C1 segment of cervical spinal cord (tissue), 14 donors: ENCODE measurements at regions not wholly inside any gene's neighbourhood (a gene's known extent, or its start where the extent isn't known, plus 50 kb on each side); places are given as distances from the start of the nearest gene placed in this dataset.

Experiments
- DNase-seq, 14 donors: peaks; one replicate each; lab custom pipeline; 2025; lab: John Stamatoyannopoulos, UW

DNA sequence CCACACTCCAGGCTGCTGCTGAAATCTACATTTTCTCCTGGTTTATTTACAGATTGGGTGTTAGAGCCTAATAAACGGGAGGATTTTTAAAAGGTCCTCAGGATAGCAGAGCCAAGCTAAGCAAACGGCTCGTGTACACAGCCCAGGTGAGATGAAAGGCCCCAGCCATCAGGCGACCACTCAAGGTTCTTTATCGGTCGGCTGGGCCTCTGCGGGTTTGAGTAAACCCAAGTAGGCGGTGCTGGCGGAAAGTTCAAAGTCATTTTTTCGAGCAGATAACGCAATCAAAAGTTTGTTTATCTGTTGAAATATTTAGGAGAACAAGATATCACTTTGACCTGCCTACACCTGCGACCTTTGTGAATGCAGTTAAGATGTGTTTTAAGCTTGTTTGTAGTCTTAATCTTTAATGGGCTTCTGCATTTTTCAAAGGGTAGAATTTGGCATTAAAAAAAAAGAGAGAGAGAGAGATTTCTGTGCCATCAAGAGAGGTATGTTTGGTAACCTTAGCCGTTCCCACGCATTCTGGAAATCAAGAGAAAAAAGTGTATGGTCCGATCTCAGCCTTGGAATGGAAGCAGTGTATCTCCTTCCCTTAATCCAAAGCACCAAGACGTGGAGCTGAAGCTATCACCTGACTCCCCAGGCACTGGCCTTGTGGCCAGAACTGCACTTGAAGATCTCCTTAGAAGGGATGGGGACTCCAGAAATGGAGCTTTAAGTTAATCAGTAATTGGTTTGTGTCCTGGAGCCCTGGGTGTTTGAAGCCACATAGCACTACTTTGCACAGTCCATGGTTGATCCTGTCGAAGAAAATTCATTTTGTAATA is 301.7 kb upstream of the IRX5 start:
- no peak for DNase-seq

DNA sequence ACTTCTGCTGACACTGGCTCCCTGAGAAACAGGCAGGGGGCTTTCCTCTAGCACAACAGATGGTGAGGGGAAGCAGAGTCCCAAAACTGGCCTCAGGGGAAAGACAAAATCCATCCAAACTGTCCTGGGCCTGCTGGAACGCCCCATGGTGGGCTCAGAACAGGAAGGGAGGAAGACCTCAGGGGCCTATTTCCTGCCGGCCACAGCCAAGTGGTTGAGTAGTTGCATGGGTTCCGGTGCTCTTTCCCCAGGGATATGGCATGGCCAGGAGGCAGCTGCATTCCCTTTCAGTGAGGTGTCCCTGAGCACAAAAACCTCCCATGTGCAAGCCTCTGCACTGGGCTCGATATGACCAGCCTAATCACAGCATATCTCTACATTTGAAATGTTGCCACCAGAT is 303.0 kb upstream of the IRX5 start:
- DNase-seq: no peak

DNA sequence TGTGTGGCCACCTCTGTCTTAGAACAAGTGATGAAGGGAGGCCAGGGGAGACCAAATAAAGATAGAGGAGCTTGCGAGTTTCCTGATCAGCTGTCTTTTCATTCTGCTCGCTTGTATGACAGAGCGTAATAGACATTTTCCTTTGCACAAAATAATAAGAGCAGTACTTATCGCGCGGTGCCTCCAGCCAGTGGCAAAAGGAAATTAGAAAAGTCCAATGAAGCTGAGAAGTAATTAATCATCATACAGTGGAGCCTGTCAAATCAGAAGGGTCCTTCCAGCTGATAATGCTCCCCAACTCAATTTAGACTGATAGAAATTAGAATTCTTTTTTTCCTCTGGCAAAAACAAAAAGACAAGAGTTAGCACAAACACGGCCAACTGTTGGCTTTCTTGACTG is 307.0 kb upstream of the IRX5 start:
- DNase-seq: no peak

DNA sequence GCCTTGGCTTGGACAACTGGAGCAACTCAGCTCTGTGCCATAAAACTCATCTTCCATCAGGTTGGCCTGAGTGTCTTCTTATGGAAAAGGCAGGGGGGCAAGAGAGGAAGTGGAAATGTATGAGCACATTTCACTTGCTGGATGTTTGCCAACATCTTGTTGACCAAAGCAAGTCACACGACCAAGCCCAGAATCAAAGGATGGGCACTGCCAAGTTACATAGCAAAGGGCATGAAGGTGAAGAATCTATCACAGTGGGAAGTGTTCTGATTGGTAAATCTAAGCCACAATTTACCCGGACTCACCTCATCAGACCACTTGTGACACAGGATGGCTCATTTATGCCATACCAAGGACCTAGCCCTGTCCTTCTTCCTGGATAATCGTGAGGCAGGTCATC is 310.5 kb upstream of the IRX5 start:
- no peak for DNase-seq

DNA sequence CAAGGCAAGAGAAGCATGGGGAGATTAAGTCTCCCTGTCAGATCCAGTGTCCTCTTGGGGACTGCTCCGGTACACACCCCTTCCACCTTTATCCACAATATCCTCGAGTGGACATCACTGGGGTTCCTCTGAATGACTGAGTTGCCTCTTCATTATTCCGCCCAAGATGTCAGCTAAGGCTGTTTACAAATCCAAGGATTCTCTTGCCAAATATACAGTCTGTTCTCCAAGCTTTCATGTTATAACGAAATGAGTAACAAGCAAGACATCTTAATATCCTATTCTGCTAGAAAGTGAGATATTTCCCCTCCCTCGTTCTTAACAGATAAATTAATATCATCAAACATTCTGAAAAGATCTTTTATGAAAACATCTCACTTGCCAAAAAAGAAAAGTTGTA is 314.1 kb upstream of the IRX5 start:
- DNase-seq: no peak

DNA sequence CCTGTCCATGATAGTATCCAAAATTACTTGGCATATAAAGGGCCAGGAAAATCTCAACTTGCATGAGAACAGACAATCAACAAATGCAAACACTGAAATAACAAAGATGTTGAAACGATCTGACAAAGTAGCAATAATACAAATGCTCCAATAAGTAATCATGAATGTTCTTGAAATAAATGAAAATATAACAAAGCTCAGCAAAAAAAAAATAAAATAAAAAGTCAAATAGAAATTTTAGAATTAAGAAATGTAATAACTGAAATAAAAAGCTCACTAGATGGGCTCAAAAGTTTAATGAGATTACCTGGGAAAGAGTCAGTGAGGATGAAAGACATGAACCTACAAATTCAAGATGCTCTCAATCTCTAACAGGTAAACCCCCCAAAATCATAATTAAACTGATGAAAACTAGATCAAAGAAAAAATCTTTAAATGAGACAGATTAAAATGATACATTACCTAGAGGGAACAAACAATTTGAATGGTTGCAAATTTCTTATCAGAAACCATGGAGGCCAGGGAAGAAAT is 319.0 kb upstream of the IRX3 start:
- no peak for DNase-seq

DNA sequence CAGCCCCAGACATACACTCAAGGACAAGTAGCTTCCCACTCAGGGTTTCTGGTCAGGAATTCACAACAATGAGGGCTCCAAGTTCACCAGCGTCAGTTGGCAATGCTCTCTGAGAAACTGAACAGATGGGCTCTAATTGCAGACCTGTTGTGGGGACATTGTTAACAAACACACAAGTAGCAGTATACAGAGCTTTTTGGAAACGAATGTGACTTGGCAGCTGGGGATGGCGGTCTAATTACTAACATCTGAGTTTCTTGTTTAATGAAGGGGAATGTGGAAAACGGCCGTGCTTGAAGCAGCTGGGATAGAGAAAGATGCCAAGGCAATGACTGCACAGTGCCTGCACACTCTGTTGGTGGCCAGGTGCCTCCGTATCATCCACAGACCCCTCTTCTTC is 316.1 kb upstream of the IRX3 start:
- DNase-seq: no peak

DNA sequence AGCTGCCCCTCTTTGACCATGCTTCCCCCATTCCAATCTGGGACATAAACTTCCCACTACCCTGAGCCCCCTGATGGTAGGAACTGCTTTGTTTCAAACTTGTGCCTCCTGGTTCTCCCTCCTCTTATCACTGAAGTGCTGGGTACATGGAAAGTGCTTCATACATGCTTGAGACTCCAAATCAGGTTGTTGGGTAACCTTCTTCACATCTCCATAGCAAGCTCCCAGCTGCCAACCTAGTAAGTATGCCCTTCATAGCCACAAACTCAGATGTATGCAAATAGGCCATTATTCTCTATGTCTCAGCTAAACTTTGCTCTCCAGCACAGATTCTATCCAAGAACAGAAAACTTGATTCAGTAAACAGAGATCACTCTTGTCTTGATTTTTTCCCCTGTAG is 310.6 kb upstream of the IRX3 start:
- no peak for DNase-seq

DNA sequence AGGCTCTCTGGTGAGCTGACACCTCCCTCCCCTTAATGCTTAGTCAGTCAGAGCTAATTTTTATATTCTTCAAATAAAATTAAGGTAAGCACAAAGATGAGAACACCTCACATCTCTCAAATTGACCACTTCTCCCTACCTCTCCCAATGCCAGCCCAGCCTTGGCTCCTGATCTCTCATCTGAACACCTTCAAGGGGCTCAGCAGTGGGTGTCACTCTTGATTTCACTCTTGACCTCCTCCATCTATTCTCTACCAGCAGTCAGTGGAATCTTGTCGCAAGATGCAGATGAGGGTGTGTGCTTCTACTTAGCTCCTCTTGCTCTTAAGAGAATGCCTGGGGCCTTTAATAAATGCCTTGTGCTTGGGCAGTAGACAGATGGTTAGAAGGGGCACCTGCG is 309.0 kb upstream of the IRX3 start:
- no peak for DNase-seq

DNA sequence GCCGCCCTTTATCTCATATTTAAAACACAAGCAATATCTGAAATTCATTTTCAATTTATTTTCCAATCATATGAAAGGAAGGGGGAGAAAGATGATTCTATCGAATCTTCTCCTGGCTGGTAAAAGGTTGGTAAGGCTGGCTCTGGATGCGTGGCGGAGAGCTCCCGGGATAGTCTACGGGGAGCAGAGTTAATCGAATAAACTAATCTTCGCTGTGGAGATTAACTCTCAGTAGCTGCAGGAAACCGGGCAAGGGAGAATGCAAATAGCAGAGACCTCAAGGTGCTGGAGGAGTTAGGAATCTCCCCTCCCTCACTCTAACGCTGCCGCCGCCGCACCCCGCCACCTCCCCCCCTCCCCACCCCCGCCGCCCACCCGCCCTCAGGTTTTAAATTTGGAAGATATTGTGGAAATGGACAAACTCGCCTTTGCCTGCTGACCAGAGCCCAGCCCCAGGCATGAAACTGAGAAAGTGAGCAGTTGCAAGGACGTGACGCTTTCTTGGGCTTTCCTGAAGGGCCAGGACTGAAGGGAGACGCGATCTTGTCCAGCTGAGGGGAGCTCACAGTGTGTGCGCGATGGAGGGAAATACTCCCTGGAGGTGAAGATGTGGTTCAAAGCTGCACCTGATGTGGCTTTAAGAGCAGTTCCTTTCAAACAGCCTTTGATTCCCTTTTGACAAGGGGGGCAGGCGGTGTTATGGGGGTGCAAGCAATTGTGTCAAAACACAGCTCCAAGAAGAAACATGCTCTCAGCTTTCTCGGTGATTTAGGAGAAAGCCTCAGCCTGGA is 308.2 kb upstream of the IRX3 start:
- DNase-seq: no peak

DNA sequence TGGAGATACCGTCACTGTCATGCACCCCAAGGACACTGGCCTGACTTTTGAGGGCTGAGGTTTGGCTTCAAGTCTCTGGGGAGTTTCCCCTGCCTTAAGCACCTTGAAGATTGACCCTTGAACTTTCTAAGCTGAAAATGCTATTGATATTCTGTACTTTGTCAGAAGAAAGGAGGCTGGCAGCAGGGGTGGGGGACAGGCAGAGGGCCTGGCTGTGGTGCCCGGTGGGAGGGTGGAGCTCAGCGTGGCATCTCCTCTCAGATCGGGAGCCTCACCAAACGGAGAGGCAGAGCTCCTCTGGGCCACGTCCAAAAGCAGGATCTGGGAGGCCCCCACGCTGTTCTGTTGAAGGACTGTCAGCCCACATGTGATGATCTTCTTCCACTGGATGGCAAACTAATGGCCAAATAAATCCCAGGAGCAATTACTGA is 305.2 kb upstream of the IRX3 start:
- no peak for DNase-seq

DNA sequence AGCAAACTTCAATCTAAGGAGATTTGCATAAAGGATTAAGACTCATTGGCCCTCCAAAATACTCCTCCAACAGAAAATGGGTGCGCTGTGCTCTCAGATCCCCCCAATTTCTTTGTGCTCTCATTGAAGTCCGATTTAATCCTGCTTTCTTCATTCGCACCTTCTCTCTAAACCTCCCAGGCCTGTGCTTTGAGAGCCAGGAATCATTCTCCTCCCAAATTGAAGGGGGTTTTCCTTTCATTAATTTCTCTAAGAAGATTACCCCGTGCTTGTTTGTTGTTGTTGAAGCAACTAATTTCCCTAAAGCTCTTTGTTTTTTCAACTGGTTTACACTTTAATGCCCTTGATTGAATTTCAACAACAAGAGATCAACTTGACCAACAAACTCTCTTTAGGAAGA is 304.2 kb upstream of the IRX3 start:
- no peak for DNase-seq

DNA sequence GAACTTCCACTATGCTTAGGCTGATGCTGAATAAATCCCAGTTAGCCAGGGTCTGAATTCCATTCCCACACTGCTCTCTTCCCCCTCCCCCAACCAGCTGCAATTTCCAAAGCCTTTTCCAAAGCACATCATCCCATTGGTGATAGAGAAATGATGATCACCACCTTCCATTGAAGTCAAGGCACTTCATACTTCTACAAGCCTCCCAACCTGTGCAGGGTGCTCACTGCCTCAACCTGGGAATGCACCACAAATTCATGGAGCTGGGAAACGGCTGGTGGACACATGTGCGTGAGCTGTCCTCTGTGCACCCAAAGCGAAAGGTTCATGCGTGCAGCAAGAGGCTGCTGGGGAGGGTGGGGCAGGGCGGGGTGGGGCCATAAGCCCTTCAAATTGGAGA is 302.7 kb upstream of the IRX3 start:
- DNase-seq: no peak

DNA sequence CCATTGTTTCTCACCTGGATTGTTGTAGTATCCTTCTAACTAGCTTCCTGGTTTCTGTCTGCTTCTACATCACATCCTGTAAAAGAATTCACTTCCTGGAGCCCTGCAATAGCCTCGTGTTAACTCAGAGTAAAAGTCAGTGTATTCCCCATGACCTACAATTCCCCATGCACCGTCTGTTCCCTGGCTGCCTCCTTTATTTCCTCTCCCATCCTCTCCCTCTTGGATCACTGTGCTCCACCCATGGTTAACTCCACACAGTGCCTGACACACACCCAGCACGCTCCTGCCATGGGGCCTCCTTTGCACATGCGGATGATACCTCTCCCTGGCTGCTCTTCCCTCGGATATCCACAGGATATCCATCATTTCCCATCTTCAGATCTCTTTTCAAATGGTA is 301.4 kb upstream of the IRX3 start:
- no peak for DNase-seq

DNA sequence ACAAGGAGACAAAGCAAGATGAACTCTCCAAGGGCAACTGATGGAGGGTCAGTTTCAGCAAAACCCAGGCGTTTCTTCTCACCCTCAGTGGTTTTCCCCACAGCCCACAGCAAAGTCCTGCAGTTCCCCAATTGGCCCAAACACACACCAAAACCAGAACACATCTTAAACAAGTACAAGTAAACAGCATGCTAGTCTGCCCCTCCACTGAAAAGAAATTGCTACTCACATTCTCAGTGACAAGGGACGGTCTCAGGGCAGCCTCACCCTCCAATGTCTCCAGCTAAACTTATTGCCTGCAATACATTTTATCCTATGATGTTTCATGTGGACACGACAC is 300.6 kb upstream of the IRX3 start:
- DNase-seq: no peak

DNA sequence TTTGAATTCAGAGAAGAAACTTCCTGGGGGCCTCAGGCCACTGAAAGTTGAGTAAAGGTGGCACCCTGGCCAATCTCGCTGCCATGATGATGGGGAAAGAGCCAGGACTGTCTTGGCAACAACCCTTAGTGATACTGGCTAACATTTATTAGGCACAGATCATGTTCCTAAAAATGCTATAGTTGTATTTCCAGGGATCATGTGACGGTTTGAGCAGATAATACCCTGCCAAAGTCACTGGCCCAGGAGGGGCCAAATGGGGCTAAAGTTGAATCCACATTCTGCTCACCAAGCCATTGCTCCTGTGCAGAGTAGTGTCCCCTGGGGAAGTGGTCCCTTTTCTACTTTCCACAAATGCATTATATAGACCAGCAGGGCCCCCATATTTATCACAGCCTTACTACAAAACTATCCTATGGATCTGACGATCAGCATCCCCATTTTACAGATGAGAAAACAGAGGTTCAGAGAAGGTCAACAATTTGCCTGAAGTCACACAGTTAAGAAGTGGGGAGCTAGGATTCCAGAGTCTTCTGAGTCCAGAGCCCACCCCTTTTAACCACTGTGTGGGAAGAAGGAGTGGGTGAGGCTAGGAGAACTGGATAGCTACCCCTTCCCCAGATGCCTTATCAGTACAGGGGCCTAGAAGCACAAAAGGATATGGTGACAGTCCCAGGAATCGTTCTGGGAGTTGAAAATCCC is 300.0 kb upstream of the IRX3 start:
- no peak for DNase-seq

DNA sequence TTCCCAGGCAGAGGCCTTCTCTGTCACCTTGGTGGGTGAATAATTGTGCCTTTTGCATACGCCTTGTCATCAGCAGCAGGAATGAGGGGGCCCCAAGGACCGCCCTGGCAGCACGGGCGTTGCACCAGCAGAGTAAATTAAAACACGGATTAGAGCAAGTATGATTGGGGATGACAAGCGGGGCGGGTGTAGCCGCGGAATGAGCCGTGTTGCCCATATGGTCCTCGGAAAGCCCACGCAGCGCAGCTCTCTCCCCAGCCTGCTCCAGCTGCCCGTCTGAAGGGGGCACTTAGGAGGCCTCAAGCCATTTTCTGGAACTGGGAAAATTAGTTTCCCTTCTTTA is 299.4 kb upstream of the IRX3 start:
- no peak for DNase-seq

DNA sequence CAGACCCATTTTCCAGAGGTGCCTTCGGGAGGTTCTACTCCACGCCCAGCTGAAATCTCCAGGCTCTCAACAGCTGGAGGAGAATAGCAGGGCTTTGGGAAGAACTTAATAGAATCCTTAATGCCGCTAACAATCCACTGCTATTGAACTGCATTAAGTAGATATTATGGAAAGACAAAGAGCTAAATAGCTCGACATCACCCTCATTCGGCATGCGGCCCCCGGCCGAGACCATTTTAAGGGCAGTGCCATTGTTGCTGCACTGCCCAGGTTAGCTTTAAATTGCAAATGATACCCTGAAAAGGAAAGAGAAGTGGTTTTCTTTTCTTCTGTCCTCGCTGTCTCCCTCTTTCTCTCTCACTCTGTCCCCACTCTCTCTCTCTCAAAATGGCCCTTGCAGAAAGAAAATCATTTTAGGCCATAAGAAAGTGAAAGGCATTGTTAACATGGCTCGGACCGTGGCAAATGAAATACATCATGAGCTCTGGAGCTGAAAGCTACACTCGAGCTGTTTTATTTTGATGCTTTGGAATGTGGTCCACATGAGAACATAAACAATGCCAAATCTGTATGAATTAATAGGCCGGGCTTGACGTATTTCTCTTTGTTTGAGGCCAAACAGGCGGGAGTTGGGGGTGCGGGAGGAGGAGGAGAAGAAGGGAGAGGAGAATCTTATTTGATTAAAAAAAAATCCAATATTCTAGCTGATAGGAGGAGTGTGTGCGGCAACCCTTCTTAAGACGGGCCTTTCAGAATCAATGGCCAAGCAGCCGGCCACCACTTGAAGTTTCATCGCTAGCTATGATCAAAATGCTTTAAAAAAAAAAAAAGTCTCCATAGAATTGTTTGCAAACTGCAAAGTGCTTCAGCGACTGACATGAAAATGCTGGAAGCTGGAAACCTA is 298.8 kb upstream of the IRX3 start:
- no peak for DNase-seq

DNA sequence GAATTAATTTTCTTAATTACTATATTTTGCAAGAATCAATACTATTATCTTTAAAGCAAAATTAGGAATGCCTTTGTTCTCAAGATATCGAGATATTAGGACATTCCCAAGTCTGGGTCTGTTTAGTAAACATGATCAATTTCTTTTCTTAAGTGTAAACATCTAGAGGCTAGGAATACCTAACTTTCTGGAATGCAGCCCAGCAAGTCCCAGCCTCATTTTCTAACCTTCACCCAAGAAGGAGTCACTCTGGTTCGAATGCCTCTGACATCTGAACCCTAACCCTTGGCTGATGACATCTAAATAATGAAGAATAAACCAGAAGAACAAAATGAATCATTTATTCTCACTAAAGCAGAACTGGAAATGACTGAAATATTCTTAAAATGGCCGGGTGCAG is 297.5 kb upstream of the IRX3 start:
- no peak for DNase-seq

DNA sequence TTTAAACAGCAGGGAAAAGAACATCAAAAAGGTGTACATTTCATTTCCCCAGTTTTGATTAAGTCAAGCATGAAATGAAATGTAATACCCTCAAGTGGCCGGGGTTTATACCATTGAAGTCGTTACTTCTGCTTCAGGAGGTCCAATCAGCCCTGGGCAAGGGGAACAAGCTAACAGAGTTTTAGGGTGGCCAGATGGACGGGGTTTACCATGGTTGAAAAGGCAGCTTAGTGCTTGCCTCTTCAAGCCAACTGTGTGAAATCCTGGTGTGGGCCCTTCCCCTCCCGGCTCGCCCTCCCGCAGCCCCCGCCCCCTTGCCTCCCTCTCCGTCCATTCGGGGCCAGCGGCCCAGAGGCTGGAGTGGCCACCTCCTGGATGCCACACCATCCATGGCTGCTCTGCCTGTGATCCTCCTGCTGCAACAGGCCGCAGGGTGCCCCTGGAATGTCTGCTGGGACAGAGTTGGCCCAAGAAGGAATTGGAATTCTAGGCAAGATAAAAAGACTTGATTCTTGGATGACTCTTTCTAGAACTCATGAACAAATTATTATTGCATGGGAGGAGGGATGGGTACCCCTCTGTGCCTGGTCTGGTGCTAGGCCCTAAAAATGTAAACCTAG is 296.2 kb upstream of the IRX3 start:
- no peak for DNase-seq

DNA sequence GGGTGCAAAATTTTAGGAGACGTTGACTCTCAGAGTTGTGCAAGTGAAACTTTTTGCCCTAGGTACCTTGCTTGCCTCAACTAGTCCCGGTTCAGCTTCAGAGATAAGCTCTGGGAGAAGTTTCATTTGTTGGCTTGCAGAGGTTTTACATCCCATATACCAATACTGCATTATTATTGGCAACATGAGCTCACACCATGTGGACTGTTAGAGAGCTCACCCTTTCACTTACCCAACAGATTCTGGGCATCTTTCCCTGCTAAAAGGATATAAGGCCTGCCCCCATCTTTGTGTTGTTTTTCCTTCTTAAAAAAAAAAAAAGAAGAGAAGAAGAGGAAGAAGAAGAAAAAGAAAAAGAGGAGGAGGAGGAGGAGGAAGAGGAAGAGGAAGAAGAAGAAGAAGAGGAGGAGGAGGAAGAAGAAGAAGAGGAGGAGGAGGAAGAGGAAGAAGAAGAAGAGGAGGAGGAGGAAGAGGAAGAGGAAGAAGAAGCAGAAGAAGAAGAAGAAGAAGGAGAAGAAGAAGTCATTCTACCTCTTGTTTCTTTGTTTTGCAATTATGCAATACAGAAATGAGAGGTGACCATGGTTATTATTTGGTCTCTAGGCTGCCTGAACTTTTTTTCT is 292.6 kb upstream of the IRX3 start:
- DNase-seq: no peak
